GM19351 (cell line): ENCODE measurements at regions not wholly inside any gene's neighbourhood (a gene's known extent, or its start where the extent isn't known, plus 50 kb on each side); places are given as distances from the start of the nearest gene placed in this dataset.

Experiments used
- ATAC-seq: cut with Tn5 transposase; IDR thresholded peaks from one replicate; pipeline ENCODE4 v1.9.1; 2021; ENCODE audit warnings: mild to moderate bottlenecking, moderate library complexity; ENCODE audit not compliant: unreplicated experiment

DNA sequence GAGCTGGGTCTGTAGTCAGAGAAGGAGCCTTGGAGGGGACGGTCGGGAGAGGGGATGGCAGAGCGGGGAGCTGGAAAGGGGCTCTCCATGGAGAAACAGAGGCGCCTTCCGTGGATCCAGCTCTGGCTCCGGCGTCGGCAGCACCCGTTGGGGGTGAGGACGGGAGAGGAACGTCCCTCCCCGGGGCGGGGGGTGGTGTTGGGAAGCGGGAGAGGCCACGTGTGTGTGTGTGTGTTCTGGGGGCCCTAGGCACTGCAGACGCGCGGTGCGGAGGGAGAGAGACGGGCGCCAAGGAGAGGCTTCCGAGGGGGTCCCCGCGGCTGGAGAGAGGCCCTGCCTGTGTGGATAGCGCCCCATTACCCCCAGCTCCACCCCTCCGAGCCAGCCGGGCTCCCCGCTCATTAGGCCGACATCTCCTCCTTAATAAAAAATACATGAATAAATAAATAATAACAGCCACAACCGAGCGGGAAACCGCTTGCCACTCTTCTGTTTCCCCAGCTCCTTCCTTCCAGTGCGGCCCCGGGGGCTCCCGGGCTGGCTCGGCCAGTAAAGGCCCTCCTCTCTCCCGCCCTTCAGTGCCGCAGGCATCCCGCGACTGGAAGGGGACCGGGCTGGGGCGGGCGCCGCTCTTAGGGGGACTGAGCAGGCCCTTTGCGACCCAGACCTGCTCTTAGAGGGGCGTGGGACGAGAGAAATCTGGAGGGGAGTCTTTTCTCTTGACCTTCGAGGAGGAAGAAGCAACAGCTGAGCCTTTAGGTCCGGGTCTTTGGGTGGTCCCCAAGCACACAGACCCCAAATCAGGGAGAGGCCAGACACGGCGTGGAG, 71.3 kb upstream of the ARAP3 start:
- no peak for ATAC-seq

DNA sequence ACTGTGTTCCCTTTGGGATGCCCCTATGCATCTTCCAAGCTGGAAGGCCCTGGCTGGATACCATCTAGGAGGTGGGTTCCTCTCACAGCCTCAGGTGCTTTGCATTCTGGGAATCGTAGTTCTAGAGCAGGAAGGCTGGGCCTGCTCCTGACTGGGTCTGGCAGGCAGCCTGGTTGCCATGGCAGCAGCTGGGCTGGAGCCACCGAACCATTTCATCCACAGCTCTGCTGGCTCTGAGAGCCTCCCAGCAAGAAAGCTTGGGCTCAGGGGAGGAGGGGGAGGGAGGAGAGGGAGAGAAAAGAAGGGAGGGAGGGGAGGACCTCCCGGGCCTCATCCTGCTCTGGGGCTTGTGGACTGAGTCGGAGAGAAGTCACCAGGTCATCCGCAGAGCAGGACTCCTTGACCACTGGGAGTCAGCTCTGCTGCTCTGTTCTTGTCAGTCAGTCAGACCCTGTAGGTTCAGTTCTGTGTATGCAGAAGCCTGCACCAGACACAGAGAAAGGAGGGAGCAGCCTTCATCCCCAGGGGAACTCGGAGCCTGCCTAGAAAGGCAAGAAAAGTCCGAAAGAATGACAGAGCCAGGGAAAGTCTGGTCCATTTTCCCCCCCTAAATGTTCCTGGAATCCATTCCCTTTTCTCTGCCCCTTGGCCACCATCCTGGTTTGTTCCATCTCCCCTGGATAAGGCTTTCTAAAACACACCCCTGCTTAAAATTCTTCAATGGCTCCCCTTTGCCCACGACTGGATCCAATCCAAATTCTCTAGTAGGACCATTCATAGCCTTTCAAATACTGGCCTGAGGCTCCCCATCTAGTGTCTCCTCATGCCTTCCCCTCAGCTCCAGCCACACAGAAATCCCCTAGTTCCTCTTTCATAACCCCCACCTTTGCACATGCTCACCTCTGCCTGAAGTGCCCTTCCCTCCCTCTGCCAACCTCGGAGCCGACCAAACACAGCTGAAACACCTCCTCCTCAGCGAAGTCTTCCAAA, 65.4 kb upstream of the ARAP3 start:
- ATAC-seq, result peak; percentile 82

DNA sequence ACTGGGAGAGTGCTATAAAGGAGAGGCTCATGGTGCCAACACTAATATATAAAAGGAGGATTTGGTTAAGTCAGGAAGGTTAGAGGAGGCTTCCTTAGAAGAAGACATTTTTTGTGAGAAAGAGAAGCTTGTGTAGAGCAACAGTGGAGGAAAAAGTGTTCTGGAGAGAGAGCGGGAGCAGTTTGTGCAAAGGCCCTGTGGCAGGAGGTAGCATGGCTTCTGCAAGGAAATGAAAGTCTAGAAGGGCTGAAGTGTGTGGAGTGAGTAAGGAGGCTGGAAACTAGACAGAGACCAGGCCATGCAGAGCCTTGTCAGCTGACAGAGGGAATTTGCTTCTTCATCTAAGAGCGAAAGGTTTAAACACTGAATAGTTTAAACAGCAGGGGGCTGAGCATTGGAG, 64.4 kb upstream of the ARAP3 start:
- no peak for ATAC-seq

DNA sequence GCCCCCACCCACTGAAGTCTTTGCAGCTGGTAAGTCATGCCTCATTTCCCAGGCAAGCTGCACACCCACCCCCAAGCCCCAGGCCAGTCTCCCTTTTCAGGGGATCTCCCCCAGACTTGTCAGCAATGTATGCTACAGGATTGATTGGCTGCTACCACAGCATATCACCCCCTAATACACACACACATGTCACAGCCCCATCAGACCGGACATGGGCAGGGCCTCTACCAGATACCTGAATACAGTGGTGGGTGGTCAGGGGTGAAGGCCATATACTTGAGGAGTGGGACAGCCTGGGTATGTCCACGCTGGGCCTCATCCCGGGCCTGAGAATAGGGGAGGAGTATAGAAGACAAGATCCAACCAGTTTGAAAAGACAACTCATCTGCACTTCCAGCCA, 63.4 kb upstream of the ARAP3 start:
- no peak for ATAC-seq

DNA sequence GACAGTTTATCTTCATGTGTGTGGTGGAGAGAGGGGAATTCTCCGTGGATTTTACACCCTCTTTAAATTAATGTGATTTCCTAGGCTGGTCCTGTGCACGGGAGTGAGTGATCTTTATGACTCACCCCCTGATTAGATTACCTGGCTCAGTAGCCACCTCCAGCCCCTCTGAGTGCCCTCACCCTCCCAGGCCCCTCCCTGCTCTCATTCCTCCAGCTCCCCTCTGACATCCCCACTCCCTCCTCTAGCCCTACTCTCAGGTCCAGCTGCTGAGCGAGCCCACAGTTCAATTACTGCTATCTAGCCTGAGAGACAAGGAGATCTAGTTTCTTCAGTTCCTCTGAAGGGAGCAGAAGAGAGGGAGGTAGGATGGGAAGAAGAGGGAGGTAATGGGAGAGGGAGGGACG, 61.8 kb upstream of the ARAP3 start:
- ATAC-seq, result no peak

DNA sequence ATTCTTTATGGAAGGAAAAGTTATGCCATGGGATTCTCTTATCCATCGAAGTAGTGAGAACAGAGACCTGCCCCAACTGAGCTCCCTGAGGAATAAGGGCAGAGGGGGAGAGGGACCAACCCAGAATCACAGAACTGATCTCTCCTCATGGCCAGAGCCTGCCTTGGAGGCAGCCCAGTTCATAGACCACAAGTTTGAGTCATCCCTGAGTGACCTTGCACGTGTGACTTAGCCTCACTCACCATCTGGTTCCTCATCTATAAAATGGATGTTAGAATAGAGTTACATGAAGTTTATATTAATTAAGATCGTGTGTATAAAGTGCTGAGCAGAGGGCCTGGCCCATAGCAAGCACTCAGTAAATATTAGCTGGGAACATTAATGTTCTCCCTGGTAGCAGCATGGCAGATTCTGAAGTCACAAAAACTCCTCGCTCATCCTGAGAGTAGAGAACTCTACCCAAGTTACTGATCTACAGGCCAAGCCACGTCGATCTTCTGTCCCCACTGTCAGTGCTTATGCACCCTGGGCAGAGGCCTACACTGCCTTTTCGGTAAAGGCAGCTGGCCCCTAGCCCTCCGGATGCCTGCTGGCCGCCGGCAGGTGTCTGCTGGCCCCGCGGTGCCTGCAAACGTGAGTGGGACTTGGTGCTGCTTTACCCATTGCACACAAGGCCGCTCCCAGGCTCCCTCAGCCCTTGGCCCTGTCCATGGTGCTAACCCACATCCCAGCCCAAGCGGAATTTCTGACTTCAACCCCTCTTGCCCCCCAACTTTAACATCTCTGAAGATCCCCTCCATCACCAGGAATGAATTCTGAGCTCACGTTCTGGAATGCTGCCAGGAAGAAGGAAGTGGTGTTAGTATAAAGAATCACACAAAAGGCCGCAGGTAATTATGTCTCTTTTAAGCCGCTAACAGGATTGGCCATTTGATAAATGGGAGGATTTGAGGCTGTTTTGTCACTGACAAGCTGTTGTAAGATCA, 61.1 kb upstream of the ARAP3 start:
- no peak for ATAC-seq

DNA sequence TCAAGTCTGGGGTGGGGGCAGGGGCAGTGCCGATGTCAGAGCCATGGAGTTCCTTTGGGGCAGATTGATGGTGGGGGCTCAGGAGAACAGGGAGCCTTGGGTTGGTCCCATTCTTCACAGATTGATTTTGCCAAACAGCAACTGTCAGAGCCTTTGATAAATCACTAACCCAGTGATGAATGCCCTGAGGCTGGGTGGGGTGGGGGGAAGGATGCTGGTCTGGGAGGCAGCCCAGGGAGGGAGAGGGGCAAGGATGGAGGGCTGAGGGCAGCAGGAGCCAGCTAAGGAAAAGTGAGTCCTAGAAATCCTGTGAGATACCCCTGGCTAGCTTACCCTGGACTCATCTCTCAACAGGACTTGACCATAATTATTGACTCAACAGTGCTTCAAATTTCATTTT, 60.1 kb upstream of the ARAP3 start:
- ATAC-seq, result no peak

DNA sequence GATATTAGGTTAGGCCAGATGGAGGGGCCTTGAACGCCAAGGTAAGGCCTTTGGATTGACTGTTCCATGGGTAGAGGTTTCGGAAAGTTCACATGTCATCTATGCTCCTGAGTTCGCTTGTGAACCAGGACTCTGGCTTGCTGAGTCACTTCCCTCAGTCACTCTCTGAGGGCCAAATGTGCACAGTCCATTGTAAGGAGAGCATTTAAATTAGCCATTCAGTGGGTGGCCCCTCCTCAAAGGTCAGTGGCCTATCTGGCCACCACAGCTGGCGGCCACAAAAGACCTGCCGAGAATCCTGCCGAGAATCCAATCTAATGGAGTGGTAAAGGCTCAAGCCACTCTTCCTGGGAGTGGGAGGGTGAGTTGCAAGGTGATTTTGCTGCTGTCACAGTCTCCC, 58.9 kb upstream of the ARAP3 start:
- no peak for ATAC-seq

DNA sequence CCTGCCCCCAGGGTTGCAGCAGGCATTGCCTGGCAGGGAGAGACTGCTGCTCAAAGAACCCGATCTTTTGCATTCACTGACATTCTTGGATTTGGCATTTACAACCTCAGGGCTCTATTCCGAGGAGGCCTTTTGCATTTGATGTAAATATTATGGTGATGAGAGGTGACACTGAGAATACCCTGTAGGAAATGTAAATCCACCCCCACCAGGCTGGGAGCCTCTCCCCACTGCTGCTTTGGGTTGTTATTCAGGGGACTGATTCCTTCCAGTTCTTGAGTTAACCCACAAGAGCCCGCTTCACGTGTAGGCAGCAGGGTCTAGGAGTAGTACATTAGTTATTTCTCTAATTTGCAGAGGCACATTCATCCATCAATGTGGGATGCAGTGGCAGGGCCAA, 55.5 kb upstream of the ARAP3 start:
- ATAC-seq, result no peak

DNA sequence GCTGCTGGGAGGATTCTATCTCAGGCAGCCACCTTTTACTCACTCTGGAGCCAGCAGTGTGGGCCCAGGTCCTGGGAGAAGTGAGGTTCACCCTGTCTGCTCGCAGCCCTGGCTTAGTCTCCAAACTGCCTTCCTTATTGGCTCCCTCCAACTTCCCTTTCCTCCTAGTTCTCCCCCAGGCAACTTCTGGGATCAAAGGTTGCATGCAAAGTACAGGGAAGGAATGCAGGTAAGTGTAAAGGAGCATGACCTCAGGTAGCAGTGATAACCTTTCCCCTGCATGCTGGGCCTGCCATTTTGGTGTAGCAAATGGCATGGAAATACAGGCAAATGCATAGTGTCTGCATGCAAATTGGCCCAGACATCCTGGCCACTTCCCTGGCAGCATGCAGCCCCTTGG, 53.8 kb upstream of the ARAP3 start:
- ATAC-seq, result no peak

DNA sequence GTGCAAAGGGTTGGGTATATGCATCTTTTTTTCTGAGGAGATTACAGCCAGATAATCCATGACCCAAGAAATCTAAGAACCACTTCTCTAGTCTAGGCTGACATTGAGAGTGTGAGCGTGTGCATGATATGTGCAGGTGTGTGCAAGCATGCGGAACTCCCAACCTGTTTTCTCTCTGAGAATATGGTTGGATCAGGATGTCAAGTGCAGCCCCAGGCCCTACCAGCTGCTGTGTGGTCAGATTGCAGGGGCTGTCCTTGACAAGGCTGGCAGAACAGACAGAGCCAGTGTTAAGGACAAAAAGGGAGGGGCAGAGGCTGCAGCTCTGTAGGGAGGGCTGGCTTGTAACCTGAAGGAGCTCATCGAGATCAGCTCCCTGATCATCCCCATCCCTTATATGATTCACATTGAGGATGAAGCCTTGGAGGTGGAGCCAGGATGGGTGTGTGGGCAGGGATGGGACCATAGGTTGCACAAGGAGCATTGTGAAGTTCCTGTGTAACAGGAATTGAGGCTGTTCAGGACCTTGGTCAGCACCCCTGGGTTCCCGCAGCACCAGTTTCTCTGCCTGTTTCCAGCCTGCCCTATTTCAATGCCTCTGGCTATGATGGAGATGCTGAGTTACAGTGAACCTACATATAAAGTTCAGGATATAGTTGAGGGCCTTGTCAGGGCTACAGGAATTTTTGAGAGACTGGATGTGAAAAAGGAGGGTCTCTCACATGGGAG, 52.6 kb upstream of the ARAP3 start:
- no peak for ATAC-seq

DNA sequence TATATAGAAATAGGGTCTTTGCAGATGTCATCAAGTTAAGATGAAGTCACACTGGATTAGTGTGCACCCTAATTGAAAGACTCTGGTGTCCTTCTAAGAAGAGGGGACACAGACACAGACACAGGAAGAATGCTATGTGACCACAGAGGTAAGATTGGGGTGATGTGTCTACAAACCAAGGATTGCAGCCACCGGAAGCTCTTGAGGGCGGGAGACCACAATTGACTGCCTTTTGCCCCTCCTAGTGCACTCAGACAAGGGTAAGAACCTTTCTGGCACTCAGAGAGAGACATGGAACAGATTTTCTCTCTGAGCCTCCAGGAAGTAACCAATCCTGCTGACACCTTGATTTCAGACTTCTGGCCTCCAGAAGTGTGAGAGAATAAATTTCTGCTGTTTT, 51.2 kb upstream of the ARAP3 start:
- no peak for ATAC-seq

DNA sequence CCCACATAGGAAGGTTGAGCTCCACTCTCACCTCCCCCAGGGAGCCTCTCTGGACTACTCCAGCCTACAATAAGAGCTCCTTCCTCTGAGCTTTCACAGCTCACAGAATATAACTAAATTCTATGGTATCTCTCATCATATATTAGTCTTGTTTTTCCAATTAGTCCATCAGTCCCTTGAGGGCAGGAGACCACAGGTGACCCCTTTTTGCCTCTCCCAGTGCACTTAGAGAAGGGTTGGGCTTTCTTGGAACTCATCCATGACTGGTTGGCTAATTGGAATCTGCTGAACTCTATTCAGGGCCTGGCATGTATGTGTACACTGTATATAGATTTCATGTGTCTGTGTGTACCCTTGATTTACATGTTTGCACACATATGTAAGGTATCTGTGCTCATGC, 50.4 kb upstream of the ARAP3 start:
- no peak for ATAC-seq
